ENCODE measurements at regions not wholly inside any gene's neighbourhood (a gene's known extent, or its start where the extent isn't known, plus 50 kb on each side); places are given as distances from the start of the nearest gene placed in this dataset.

GRCh38 chr7:41489885-41490284 is 213.0 kb downstream of the INHBA start:
- no peak for TF ChIP-seq PATZ1 (CRISPR knock-in tag; IDR thresholded peaks at IDR 0.05; ENCODE audit: borderline replicate concordance)
- no peak for TF ChIP-seq CSRNP3 (CRISPR knock-in tag; IDR thresholded peaks at IDR 0.05)

Data from SK-N-SH treated with all-trans-retinoic acid at 6 μM for 48 hours (cell line).